Lung (tissue), 11 donors: ENCODE measurements at regions not wholly inside any gene's neighbourhood (a gene's known extent, or its start where the extent isn't known, plus 50 kb on each side); places are given as distances from the start of the nearest gene placed in this dataset.
A peak's percentile ranks its signal among the peaks of the same experiment; 100 is the strongest.

Experiments used
- ATAC-seq: fragments of 200-7000 bp; cut with Tn5 transposase; one replicate; pipeline ENCODE4 v1.9.1; 2020; ENCODE audit warnings: moderate number of reproducible peaks; ENCODE audit not compliant: insufficient read depth, low FRiP score
- DNase-seq, 3 donors: peaks; one replicate each; pipeline ENCODE4 v3.0.0-alpha.2; 2013 to 2017
- H3K27ac ChIP-seq, 2 donors: one replicate each; pipeline ENCODE4 v1.5.1; 2013; ENCODE audit warnings: mild to moderate bottlenecking in 2 of 2, moderate library complexity in 2 of 2, control low read depth in 1 of 2, inconsistent platforms in 1 of 2, low read depth in 1 of 2, low read length in 1 of 2
- H3K27me3 ChIP-seq, 3 donors: one replicate each; pipeline ENCODE4 v1.5.1; 2013; ENCODE audit warnings: low read length in 2 of 3; ENCODE audit not compliant: control insufficient read depth in 3 of 3, insufficient read depth in 3 of 3
- H3K36me3 ChIP-seq, 4 donors: one replicate each; pipeline ENCODE4 v1.5.1; 2013; ENCODE audit warnings: low read length in 4 of 4, mild to moderate bottlenecking in 1 of 4, moderate library complexity in 1 of 4; ENCODE audit not compliant: control insufficient read depth in 4 of 4, insufficient read depth in 4 of 4
- H3K4me1 ChIP-seq, 5 donors: one replicate each; pipeline ENCODE4 v1.5.1; 2013; ENCODE audit warnings: low read length in 5 of 5, mild to moderate bottlenecking in 2 of 5, moderate library complexity in 1 of 5; ENCODE audit not compliant: control insufficient read depth in 5 of 5, insufficient read depth in 5 of 5
- H3K4me3 ChIP-seq: one replicate; pipeline ENCODE4 v1.5.1; 2013; ENCODE audit warnings: mild to moderate bottlenecking, control low read depth, moderate library complexity
- H3K9ac ChIP-seq, 2 donors: one replicate each; pipeline ENCODE4 v1.5.1; 2013; ENCODE audit warnings: low read length in 2 of 2, control low read depth in 1 of 2; ENCODE audit not compliant: insufficient read depth in 1 of 2
- H3K9me3 ChIP-seq, 4 donors: one replicate each; pipeline ENCODE4 v1.5.1; 2013; ENCODE audit warnings: low read length in 3 of 4, mild to moderate bottlenecking in 1 of 4, moderate library complexity in 1 of 4; ENCODE audit not compliant: control insufficient read depth in 4 of 4, insufficient read depth in 3 of 4
- CTCF ChIP-seq: IDR thresholded peaks from 2 replicates; pipeline ENCODE4 v1.5.1; 2012; ENCODE audit warnings: mild to moderate bottlenecking; ENCODE audit errors: control extremely low read depth, extremely low read depth
- WGBS, 2 donors: extraction: QIAGEN DNeasy Blood & Tissue Kit; methylation state at CpG; one replicate each; pipeline ENCODE4 v1.1.7; 2013; 5-methylcytosine and 5-hydroxymethylcytosine counted together
- donor health status: control.
- donor health status: control.
- donor health status: Bipolar disorder and iron deficiency.
- donor health status: healthy.
- donor health status: DM: yes; HTN: yes; CAD: no.

DNA sequence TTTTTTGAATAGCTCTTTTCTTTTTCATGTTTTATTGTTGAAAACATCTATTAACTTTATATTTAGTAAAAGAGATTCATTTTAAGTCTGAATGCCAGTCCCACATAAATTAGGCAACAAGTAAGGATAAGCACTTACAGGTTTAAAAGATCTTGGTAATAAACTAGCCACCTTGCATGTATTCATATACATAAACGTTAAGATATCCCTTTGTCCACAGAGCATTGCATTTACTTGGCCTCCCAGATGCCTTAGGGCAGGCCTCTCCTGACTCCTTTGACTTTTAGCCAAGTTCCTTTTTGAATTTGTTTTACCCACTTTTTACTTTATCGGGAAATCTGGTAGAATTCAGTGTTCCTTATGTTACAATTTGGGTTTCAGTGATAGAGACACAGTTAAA is 331.7 kb downstream of the ETNK1 start:
- DNase-seq, result no peak
- Histone ChIP-seq H3K36me3 (no peaks in the 10 kb centered on the region), H3K4me1 (no peaks in the 10 kb centered on the region), H3K27ac (no peak overlapping the region), H3K9me3 (peaks cover 0 to 6% (median 1%) of the 10 kb centered on the region in 4 donors), H3K9ac (no peak overlapping the region), H3K4me3 (no peak overlapping the region), H3K27me3 (no peaks in the 10 kb centered on the region)
- WGBS, 2 donors, result 66 to 75% methylated on average over 2 of the region's 2 CpGs
- ATAC-seq, result no peak
- no peak for TF ChIP-seq CTCF

- no peak for ATAC-seq
- TF ChIP-seq CTCF, result no peak
- DNase-seq, result no peak
These were observed 342.2 kb downstream of the ETNK1 start for GRCh38 chr12:22967171-22967570.

DNA sequence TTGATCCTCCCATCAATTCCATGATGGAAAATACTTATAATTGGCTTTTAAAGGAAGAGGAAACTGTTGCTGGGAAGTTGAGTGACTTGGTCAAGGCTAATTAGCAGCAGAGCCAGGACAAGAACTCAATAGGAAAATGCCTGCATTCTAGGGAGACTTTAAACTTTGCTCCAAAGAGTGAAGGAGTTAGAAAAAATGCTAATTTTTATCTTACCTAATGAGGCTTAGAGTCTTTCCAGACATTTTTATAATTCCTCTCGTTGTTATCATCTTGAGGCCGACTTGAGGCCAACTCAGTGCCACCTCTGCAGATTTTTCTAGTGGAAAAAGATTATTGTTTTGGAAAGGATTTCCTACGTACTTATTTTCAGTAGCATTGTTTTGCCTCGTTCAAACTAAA is 344.6 kb downstream of the ETNK1 start:
- TF ChIP-seq CTCF, result no peak

More at GRCh38 chr12:22967171-22967570, 342.2 kb downstream of the ETNK1 start:
- H3K4me1 ChIP-seq, result peaks cover 0 to 8% (median 0%) of the 10 kb centered on the region in 5 donors
- H3K27ac ChIP-seq, result no peak overlapping the region
- no peaks in the 10 kb centered on the region for H3K36me3 ChIP-seq
- H3K27me3 ChIP-seq, result no peaks in the 10 kb centered on the region
- no peak overlapping the region for H3K4me3 ChIP-seq
- H3K9me3 ChIP-seq, result no peaks in the 10 kb centered on the region
- H3K9ac ChIP-seq, result no peak overlapping the region

DNA sequence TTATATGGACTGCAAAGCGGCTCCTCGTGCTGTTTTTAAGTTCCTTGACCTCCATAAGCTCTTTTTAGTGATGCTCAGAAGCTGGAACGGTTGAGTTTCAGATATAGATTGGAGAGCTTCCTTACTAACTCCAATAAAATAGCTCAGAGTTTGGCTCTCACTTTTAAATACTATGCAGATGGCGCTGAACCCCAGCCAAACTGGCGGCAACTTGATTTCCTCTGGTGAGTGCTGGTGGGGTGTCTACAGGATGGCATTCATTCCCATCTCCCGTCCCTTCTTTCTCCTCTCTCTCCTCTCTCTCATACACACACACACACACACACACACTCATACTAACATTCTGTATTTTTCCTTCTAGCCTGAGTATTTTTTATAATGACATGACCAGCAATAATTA is 346.3 kb downstream of the ETNK1 start:
- Histone ChIP-seq H3K9me3 (no peaks in the 10 kb centered on the region), H3K27me3 (no peaks in the 10 kb centered on the region), H3K36me3 (no peaks in the 10 kb centered on the region), H3K27ac (no peak overlapping the region), H3K9ac (no peak overlapping the region), H3K4me3 (no peak overlapping the region), H3K4me1 (peaks cover 0 to 8% (median 0%) of the 10 kb centered on the region in 5 donors)
- 76 to 77% methylated on average over 6 of the region's 6 CpGs for WGBS, 2 donors
- TF ChIP-seq CTCF, result no peak
- peak in 1 of 3 donors; percentile 10 for DNase-seq
- no peak for ATAC-seq

More for the DNA sequence above, 344.6 kb downstream of the ETNK1 start:
- H3K27me3 ChIP-seq, result no peaks in the 10 kb centered on the region
- 57 to 64% methylated on average over 4 of the region's 4 CpGs for WGBS, 2 donors
- DNase-seq, result no peak
- H3K4me3 ChIP-seq, result no peak overlapping the region
- no peak for ATAC-seq
- H3K36me3 ChIP-seq, result no peaks in the 10 kb centered on the region
- no peaks in the 10 kb centered on the region for H3K9me3 ChIP-seq
- H3K27ac ChIP-seq, result no peak overlapping the region
- H3K9ac ChIP-seq, result no peak overlapping the region
- peaks cover 0 to 8% (median 0%) of the 10 kb centered on the region in 5 donors for H3K4me1 ChIP-seq
